ENCODE measurements at regions not wholly inside any gene's neighbourhood (a gene's known extent, or its start where the extent isn't known, plus 50 kb on each side); places are given as distances from the start of the nearest gene placed in this dataset.

DNA sequence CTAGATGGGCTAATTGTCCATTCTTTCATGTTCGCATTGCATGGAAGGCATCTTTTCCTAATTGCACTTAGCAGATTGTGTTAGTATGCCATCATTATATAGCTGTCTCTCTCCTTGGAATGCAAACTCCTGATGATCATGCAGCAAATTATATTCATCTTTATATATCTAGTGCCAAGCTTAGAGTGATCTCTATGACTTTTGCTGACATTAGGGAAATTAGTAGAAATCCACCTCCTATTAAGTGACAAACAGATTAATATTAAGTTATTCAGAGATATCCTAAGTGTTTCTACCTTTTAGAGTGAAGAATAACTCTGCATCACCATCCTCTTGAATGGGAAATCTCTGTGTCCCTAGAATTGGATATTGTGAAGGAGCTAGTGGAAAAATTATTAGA lies 185.6 kb downstream of the FOXG1 start:
- Histone ChIP-seq H3K4me3 (no peak overlapping the region), H3K27me3 (no peaks in the 10 kb centered on the region), H3K9me3 (no peaks in the 10 kb centered on the region), H3K36me3 (no peaks in the 10 kb centered on the region), H3K27ac (no peak overlapping the region), H3K4me1 (no peaks in the 10 kb centered on the region)
- TF ChIP-seq POLR2AphosphoS5 (IDR thresholded peaks at IDR 0.05; ENCODE audit: insufficient read depth in 1 of 2, low read depth in 1 of 2) (no peak), CTCF (IDR thresholded peaks at IDR 0.05) (no peak), POLR2A (IDR thresholded peaks at IDR 0.05) (no peak)
- intact Hi-C loops (cut with DNase I), result no loop called here
- no peak for DNase-seq (ENCODE audit: extremely low spot score in 2 of 2)

- no peaks in the 10 kb centered on the region for H3K36me3 ChIP-seq
- H3K4me1 ChIP-seq, result no peaks in the 10 kb centered on the region
- no peak for DNase-seq (ENCODE audit: extremely low spot score in 2 of 2)
- no peak overlapping the region for H3K27ac ChIP-seq
- no peaks in the 10 kb centered on the region for H3K27me3 ChIP-seq
- no peaks in the 10 kb centered on the region for H3K9me3 ChIP-seq
- TF ChIP-seq POLR2A (IDR thresholded peaks at IDR 0.05), result no peak
- H3K4me3 ChIP-seq, result no peak overlapping the region
- intact Hi-C loops (cut with DNase I), result no loop called here
These were observed 186.1 kb downstream of the FOXG1 start for GRCh38 chr14:28952666-28953065.

DNA sequence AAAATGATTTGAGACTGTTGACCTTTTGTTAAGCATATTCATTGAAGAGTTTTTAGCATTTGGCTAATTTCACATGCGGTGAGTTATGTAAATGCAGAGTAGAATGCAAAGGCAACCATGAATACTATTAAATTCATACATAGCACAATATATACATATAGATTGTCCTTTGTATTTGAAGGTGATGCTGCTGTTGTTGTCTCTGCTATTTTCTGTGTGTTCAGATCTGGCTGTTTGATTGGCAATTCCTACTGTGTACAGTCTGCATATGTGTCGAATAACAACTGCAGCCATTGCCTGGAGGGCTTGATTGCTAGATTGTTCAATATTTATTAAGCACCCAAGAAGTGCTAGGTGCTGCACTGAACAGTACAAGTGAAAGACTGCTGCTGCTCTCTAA lies 187.4 kb downstream of the FOXG1 start:
- H3K4me3 ChIP-seq, result no peak overlapping the region
- intact Hi-C loops (cut with DNase I), result no loop called here
- H3K27ac ChIP-seq, result no peak overlapping the region
- no peak for DNase-seq (ENCODE audit: extremely low spot score in 2 of 2)
- no peaks in the 10 kb centered on the region for H3K36me3 ChIP-seq
- no peaks in the 10 kb centered on the region for H3K27me3 ChIP-seq
- no peaks in the 10 kb centered on the region for H3K4me1 ChIP-seq
- no peaks in the 10 kb centered on the region for H3K9me3 ChIP-seq
- TF ChIP-seq POLR2AphosphoS5 (IDR thresholded peaks at IDR 0.05; ENCODE audit: insufficient read depth in 1 of 2, low read depth in 1 of 2), result no peak
- no peak for TF ChIP-seq CTCF (IDR thresholded peaks at IDR 0.05)
- TF ChIP-seq POLR2A (IDR thresholded peaks at IDR 0.05), result no peak

- no peaks in the 10 kb centered on the region for H3K27me3 ChIP-seq
- TF ChIP-seq POLR2A (IDR thresholded peaks at IDR 0.05) (no peak), POLR2AphosphoS5 (IDR thresholded peaks at IDR 0.05; ENCODE audit: insufficient read depth in 1 of 2, low read depth in 1 of 2) (no peak), CTCF (IDR thresholded peaks at IDR 0.05) (no peak)
- DNase-seq (ENCODE audit: extremely low spot score in 2 of 2), result no peak
- no peaks in the 10 kb centered on the region for H3K4me1 ChIP-seq
- H3K36me3 ChIP-seq, result no peaks in the 10 kb centered on the region
- no peak overlapping the region for H3K27ac ChIP-seq
- H3K4me3 ChIP-seq, result no peak overlapping the region
- intact Hi-C loops (cut with DNase I), result no loop called here
- no peaks in the 10 kb centered on the region for H3K9me3 ChIP-seq
These were observed 200.0 kb downstream of the FOXG1 start for GRCh38 chr14:28966416-28967233.

DNA sequence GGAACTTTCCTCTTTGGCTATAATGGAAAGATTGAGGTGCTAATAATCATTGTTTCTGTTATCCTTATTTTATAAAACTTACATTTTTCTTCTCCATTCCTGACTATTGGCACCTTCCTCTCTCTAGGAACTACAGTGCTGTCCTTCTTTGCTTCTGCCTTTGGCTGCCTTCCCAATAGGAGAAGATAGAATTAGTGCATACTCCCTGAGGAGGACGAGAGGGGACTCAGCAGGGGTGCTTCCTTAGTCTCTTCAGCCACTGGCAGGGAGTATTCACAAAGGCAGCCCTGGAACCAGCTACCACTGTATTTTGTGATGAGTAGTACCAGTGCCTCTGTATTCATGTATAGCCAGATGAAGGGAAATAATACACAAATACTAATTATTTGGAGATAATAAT lies 208.5 kb downstream of the FOXG1 start:
- Histone ChIP-seq H3K27ac (no peak overlapping the region), H3K4me3 (no peak overlapping the region), H3K27me3 (no peaks in the 10 kb centered on the region), H3K4me1 (no peaks in the 10 kb centered on the region), H3K36me3 (no peaks in the 10 kb centered on the region), H3K9me3 (no peaks in the 10 kb centered on the region)
- TF ChIP-seq CTCF (IDR thresholded peaks at IDR 0.05), result no peak
- TF ChIP-seq POLR2AphosphoS5 (IDR thresholded peaks at IDR 0.05; ENCODE audit: insufficient read depth in 1 of 2, low read depth in 1 of 2), result no peak
- no peak for TF ChIP-seq POLR2A (IDR thresholded peaks at IDR 0.05)
- no peak for DNase-seq (ENCODE audit: extremely low spot score in 2 of 2)
- intact Hi-C loops (cut with DNase I), result no loop called here
